Activated CD4-positive, alpha-beta T cell treated with anti-CD3 and anti-CD28 coated beads, Interleukin-2, Interleukin-4, amounts not matched to agents 100 ng/mL and 50 ng/mL, durations not matched to agents 16 hours and 8 hours (primary cell): ENCODE measurements at regions not wholly inside any gene's neighbourhood (a gene's known extent, or its start where the extent isn't known, plus 50 kb on each side); places are given as distances from the start of the nearest gene placed in this dataset.
"Not testable (repeated sequence)": the region's sequence is repeated elsewhere in the genome, so short reads cannot be mapped to it uniquely, and the experiment has no call there.

Experiments
- DNase-seq: peaks from one replicate; pipeline ENCODE4 v3.0.0-alpha.2; 2020; ENCODE audit warnings: low spot score

- DNase-seq = not testable (repeated sequence)
Measured at GRCh38 chr11:116666673-116667249, 106.0 kb downstream of the BUD13 start.

- no peak for DNase-seq
Measured at GRCh38 chr11:116665523-116665922, 107.3 kb downstream of the BUD13 start.

DNA sequence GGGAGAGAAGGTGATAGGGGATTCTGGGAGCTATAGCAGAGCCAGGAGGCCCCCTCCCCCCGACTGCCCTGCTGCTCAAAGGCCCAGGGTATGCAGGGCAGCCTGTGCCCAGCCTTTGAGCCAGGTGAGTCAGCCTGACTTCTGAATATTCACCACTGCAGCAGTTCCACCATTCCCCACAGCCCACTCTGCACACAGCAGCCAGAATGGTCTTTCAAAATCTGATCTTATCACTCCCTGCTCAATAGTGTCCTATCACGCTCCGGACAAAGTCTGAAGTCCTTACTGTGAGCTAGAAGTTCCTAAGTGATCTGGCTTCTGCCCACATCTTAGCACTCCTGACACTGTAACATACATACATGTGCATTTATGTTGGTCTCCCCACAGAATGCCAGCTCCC is 111.7 kb downstream of the BUD13 start:
- no peak for DNase-seq

- no peak for DNase-seq
Measured at GRCh38 chr11:116660011-116660410, 112.8 kb downstream of the BUD13 start.

GRCh38 chr11:116658876-116659535 is 113.8 kb downstream of the BUD13 start:
- DNase-seq = no peak

- no peak for DNase-seq
Measured at GRCh38 chr11:116657842-116658825, 114.7 kb downstream of the BUD13 start.

- no peak for DNase-seq
Measured at GRCh38 chr11:116656011-116656410, 116.8 kb downstream of the BUD13 start.

GRCh38 chr11:116654526-116654925 is 118.3 kb downstream of the BUD13 start:
- DNase-seq = no peak

DNA sequence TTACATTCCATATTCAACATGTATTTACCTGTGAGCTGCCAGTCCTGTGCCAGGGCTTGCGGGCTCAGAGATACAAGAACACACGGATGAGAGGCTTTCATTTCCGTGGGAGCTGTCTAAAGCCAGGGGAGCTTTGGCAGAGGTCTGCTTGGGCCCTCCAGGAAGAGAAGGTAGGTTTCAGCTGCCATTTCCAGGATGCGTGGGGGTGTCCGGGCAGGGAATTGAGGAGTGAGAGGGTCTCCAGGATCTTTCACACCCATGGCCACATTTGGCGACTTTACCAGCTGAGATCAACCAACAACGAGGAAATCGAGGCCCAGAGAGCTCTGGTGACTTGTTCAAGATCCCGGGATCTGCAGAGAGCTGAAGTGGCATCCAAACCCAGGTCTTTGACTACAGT is 119.6 kb downstream of the BUD13 start:
- no peak for DNase-seq

DNA sequence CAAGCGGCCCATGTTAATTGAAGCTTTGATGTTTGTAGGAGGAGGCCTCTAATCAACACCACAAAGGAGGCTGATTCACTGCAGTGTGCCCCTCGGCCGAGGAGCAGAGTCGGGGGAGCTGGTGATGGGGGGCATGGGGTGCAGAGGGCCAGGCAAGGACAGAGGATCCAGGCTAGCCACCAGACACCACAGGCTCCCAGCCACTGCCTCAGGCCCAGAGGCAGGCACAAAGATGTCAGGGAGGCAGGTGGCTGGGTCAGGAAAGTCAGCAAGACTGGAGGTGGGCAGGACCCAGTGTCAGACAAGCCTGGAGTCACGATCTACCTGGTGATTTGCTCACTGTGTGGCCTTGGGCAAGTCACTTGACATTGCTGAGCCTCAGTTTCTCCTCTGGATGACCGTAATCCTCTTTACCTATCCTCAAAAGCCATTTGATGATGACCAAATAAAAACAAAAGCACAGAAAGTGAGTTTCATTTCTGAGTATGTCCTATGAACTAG is 121.0 kb downstream of the BUD13 start:
- no peak for DNase-seq

DNA sequence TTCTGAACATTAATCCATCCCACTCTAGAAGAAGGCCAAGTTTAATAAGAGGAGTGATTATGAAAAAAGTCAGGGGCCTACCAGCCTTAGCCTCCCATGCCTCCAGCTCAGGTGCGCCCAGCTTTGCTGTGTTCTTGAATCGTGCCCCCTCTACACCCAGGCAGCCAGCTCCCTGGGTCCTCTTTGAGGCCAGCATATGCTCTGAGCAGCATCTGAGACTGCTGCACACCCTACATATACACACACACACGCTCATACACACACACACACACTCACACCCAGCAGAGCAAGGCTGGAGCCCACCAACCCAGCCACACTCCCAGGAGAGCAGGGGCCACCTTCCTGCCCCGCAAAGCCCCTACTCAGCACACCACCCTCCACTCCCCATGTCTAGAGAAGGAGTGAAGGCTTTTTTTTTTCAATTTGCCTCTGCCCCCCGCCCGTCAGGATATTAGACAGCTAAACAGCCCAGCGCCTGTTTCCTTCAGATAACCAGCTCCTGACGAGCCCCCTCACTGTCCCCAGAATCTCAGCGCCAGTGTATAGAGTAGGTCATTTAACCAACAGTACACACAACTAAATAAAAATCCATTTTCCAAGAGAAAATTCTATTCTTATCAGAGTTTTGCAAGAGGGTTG is 121.6 kb downstream of the BUD13 start:
- no peak for DNase-seq

- DNase-seq = no peak
Measured at GRCh38 chr11:116650052-116650451, 122.7 kb downstream of the BUD13 start.

GRCh38 chr11:116649268-116649667 is 123.5 kb downstream of the BUD13 start:
- DNase-seq = no peak

- no peak for DNase-seq
Measured at GRCh38 chr11:116648247-116649174, 124.3 kb downstream of the BUD13 start.

DNA sequence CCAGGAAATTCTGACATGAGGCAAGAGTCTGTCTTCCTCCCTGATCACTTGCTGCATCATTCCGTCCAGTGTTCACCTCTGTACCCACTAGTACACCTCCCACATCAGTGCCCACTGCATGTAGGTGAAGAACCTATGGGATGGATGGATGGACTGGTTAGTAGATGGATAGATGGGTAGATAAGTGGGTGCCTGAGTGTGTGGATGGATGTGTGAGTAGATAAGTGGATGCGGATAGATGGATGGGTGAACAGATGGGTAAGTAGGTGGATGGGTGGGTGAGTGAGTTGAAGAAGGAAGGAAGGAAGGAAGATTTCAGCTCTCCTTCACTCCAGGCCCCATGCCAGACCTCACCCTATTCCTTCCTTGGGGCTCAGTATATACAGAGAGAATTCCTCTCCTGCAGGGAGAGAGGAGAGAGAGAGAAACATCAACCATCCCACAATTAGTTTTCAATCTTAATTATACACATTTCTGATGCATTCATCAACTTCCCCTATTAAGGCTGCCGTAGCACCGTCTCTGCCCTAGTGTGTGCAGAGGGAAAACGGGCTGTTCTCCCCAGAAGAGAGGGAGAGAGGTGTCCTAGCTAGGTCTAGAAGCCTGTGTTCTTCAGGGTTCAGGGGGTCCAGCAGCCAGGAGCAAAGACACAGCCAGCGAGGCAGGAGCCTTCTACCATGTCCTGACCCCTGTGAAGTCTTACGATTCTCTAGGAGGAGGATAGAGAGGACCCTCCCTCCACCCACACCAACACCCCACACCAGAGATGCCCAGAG is 125.3 kb downstream of the BUD13 start:
- no peak for DNase-seq

GRCh38 chr11:116646191-116646590 is 126.6 kb downstream of the BUD13 start:
- DNase-seq = no peak

DNA sequence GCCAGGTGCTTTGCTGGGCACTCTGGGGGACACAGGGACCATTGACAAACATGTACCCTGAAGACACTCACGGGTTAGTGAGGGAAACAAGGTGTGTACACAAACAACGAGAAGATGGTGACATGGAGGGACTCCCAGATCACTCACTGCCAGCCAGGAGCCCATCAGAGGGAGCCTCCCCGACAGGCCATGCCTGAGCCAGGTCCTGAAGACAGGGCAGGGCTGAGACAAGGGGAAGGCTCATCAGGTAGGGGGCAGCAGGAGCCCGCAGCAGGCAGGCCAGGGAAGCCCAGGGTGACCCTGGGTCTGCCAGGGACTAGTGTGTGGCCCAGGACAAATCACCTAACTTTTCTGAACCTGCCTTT is 127.9 kb downstream of the BUD13 start:
- no peak for DNase-seq

DNA sequence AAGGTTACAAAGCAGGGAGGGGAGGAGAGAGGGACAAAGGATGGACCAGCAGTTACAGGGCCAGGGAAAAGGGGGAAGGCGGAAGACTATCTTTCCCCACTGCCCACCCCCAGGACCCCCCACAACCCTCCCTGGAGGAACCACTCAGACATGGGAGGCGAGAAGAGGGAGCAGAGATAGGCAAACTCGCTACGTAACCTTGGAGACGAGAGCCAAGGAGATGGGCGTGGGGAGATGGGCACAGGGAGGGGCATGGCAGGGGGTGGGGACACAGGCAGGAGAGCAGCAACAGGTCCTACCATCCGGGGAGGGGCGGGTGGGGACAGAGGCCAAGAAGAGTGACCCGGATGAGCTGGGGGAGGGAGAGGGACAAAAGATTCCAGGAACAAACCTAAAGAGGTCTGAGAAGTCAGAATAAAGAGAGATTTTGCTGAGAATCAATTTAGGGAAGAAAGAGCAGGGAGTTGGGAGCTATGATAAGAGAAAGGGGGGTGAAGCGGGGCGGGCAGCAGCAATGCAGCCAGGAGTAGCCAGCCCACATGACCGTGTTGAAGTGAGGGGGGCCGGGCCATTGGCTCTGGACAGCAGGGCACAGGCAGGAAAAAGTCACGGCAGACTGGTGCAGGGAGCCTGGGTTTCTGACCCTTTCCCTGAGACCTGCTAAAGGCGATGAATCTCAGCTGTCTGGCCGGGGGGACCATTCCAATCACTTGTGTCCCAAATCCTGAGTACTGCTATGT is 128.4 kb downstream of the BUD13 start:
- DNase-seq = no peak

DNA sequence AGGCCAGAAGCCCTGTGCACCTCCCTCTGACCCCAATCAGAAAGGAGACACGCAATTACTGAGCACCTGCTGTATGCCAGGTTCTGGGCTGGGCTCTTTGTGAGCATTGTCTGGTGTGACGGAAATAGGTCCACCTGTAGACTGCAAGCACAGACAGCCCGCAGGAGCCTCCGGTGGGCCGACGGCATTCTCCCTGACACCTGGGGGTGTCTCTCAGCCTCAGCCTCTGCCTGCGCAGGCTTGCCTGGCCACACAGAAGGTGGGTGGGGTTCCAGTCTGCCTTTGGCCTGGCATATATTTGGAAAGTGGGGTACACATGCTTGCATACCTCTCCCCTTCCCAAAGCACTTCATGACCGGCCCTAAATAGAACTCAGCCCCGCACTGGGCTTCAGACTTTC is 129.3 kb downstream of the BUD13 start:
- DNase-seq = no peak

DNA sequence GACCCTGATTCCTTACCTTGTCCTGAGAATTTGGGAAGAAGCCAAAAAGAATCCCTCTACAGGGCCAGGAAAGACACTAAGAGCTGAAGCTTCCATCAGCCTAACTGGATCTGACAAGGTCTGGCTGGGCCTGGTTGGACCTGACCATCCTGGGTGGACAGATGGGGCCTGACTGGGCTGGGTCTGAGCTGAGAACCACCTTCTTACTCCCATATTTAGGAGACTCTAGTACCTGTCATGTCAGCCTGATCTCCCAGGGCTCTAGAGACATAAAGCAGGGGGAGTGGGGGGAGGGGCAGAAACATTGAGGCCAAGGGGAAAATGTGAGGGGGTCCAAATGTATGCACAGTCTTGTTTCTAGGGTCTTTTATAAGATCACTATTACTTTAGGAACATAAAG is 129.9 kb downstream of the BUD13 start:
- no peak for DNase-seq
